ENCODE measurements at regions not wholly inside any gene's neighbourhood (a gene's known extent, or its start where the extent isn't known, plus 50 kb on each side); places are given as distances from the start of the nearest gene placed in this dataset.

- intact Hi-C loops (cut with micrococcal nuclease; ENCODE audit: unreplicated experiment) = no loop called here
- no peaks in the 10 kb centered on the region for H3K9me3 ChIP-seq (ENCODE audit: control insufficient read depth, insufficient read depth, low read depth, low read length)
- no peak overlapping the region for H3K4me3 ChIP-seq (ENCODE audit: low read depth in 2 of 2, low read length in 2 of 2)
- no peaks in the 10 kb centered on the region for H3K4me1 ChIP-seq (ENCODE audit: control insufficient read depth, insufficient read depth, low read length)
- ATAC-seq (no peak), DNase-seq (ENCODE audit: low read depth, low spot score) (no peak)
- H3K27ac ChIP-seq (ENCODE audit: low read length) = no peak overlapping the region
- no peaks in the 10 kb centered on the region for H3K27me3 ChIP-seq (ENCODE audit: control insufficient read depth, insufficient read depth, low read length)
- ChIA-PET CTCF (no interaction called here), POLR2A (no interaction called here)
- no peak for TF ChIP-seq CTCF (IDR thresholded peaks at IDR 0.05)
- in situ Hi-C loops (cut with HindIII; ENCODE audit: low pct_unique_long_range_greater_than_20kb, low sequenced_read_pairs) = no loop called here
- no TSS peak for BruUV-seq (replicated peaks)
- H3K36me3 ChIP-seq (ENCODE audit: control insufficient read depth, insufficient read depth, low read length) = no peaks in the 10 kb centered on the region
Observed at GRCh38 chr17:22277595-22277994, 585.3 kb downstream of the KCNJ18 start.

- TF ChIP-seq SIN3A (IDR thresholded peaks at IDR 0.05; ENCODE audit: borderline replicate concordance, insufficient read depth, low read depth, low read length) (no peak), CTCF (IDR thresholded peaks at IDR 0.05) (no peak), POLR2AphosphoS5 (IDR thresholded peaks at IDR 0.05; ENCODE audit: low read depth, low read length) (no peak), TCF7L2 (IDR thresholded peaks at IDR 0.05; ENCODE audit: low read depth, low read length) (no peak)
- ATAC-seq (no peak), DNase-seq (ENCODE audit: low read depth, low spot score) (no peak)
- Histone ChIP-seq H3K36me3 (ENCODE audit: control insufficient read depth, insufficient read depth, low read length) (no peaks in the 10 kb centered on the region), H3K4me3 (ENCODE audit: low read depth in 2 of 2, low read length in 2 of 2) (no peak overlapping the region), H3K27ac (ENCODE audit: low read length) (no peak overlapping the region), H3K4me1 (ENCODE audit: control insufficient read depth, insufficient read depth, low read length) (no peaks in the 10 kb centered on the region), H3K9me3 (ENCODE audit: control insufficient read depth, insufficient read depth, low read depth, low read length) (no peaks in the 10 kb centered on the region), H3K27me3 (ENCODE audit: control insufficient read depth, insufficient read depth, low read length) (no peaks in the 10 kb centered on the region)
- CTCF ChIA-PET = no interaction called here
- BruUV-seq (replicated peaks) = no TSS peak
- POLR2A ChIA-PET = no interaction called here
- intact Hi-C loops (cut with micrococcal nuclease; ENCODE audit: unreplicated experiment) = no loop called here
- in situ Hi-C loops (cut with HindIII; ENCODE audit: low pct_unique_long_range_greater_than_20kb, low sequenced_read_pairs) = no loop called here
Observed at GRCh38 chr17:22278302-22279275, 586.3 kb downstream of the KCNJ18 start.

GRCh38 chr17:22286337-22287041, 594.2 kb downstream of the KCNJ18 start:
- ATAC-seq = no peak
- BruUV-seq (replicated peaks) = no TSS peak
- no peak overlapping the region for H3K27ac ChIP-seq (ENCODE audit: low read length)
- DNase-seq (ENCODE audit: low read depth, low spot score) = no peak
- ChIA-PET CTCF (no interaction called here), POLR2A (no interaction called here)
- H3K4me1 ChIP-seq (ENCODE audit: control insufficient read depth, insufficient read depth, low read length) = no peaks in the 10 kb centered on the region
- intact Hi-C loops (cut with micrococcal nuclease; ENCODE audit: unreplicated experiment) = no loop called here
- TF ChIP-seq REST (IDR thresholded peaks at IDR 0.05; ENCODE audit: insufficient read depth in 1 of 2, low read depth in 2 of 2, low read length in 1 of 2) = no peak
- no peak for TF ChIP-seq SIN3A (IDR thresholded peaks at IDR 0.05; ENCODE audit: borderline replicate concordance, insufficient read depth, low read depth, low read length)
- no peak for TF ChIP-seq TCF7L2 (IDR thresholded peaks at IDR 0.05; ENCODE audit: low read depth, low read length)
- no peak for TF ChIP-seq CTCF (IDR thresholded peaks at IDR 0.05)
- TF ChIP-seq POLR2AphosphoS5 (IDR thresholded peaks at IDR 0.05; ENCODE audit: low read depth, low read length) = no peak
- H3K36me3 ChIP-seq (ENCODE audit: control insufficient read depth, insufficient read depth, low read length) = no peaks in the 10 kb centered on the region
- H3K9me3 ChIP-seq (ENCODE audit: control insufficient read depth, insufficient read depth, low read depth, low read length) = no peaks in the 10 kb centered on the region
- H3K27me3 ChIP-seq (ENCODE audit: control insufficient read depth, insufficient read depth, low read length) = no peaks in the 10 kb centered on the region
- no peak overlapping the region for H3K4me3 ChIP-seq (ENCODE audit: low read depth in 2 of 2, low read length in 2 of 2)
- in situ Hi-C loops (cut with HindIII; ENCODE audit: low pct_unique_long_range_greater_than_20kb, low sequenced_read_pairs) = no loop called here

All from Panc1 (cell line).